ENCODE measurements at regions not wholly inside any gene's neighbourhood (a gene's known extent, or its start where the extent isn't known, plus 50 kb on each side); places are given as distances from the start of the nearest gene placed in this dataset.

- Histone ChIP-seq H3F3A (ENCODE audit: control insufficient read depth, insufficient read depth) (no peaks in the 10 kb centered on the region), H3K27me3 (ENCODE audit: control insufficient read depth, low read length) (peaks cover 18% of the 10 kb centered on the region), H3K9me3 (ENCODE audit: control insufficient read depth, insufficient read depth, low read length) (no peaks in the 10 kb centered on the region), H4K20me1 (ENCODE audit: control insufficient read depth, insufficient read depth, low read depth, low read length) (no peaks in the 10 kb centered on the region), H3K4me2 (ENCODE audit: low read length) (no peak overlapping the region), H3K4me1 (ENCODE audit: control insufficient read depth, low read length) (no peaks in the 10 kb centered on the region), H3K79me2 (ENCODE audit: control insufficient read depth, low read length) (no peaks in the 10 kb centered on the region), H3K36me3 (ENCODE audit: control insufficient read depth, low read length) (no peaks in the 10 kb centered on the region), H3K9me2 (replicated peaks; ENCODE audit: control insufficient read depth, low read length) (no peaks in the 10 kb centered on the region), H3K4me3 (ENCODE audit: low read length) (no peak overlapping the region), H3K27ac (ENCODE audit: low read depth, low read length) (no peak overlapping the region)
- no peak for TF ChIP-seq EZH2phosphoT487 (IDR thresholded peaks at IDR 0.05; ENCODE audit: borderline replicate concordance, low read length)
- no peak for TF ChIP-seq CTCF (IDR thresholded peaks at IDR 0.05; ENCODE audit: low read depth, low read length, poor library complexity, severe bottlenecking)
These were observed 126.5 kb upstream of the ITGA6 start for GRCh38 chr2:172300851-172301250.

GRCh38 chr2:172305066-172305465 is 122.3 kb upstream of the ITGA6 start:
- H3K4me3 ChIP-seq (ENCODE audit: low read length): no peak overlapping the region
- H3F3A ChIP-seq (ENCODE audit: control insufficient read depth, insufficient read depth): no peaks in the 10 kb centered on the region
- no peaks in the 10 kb centered on the region for H3K27me3 ChIP-seq (ENCODE audit: control insufficient read depth, low read length)
- TF ChIP-seq CTCF (IDR thresholded peaks at IDR 0.05; ENCODE audit: low read depth, low read length, poor library complexity, severe bottlenecking): no peak
- TF ChIP-seq EZH2phosphoT487 (IDR thresholded peaks at IDR 0.05; ENCODE audit: borderline replicate concordance, low read length): no peak
- H3K4me2 ChIP-seq (ENCODE audit: low read length): no peak overlapping the region
- H3K4me1 ChIP-seq (ENCODE audit: control insufficient read depth, low read length): no peaks in the 10 kb centered on the region
- no peaks in the 10 kb centered on the region for H3K79me2 ChIP-seq (ENCODE audit: control insufficient read depth, low read length)
- H3K9me2 ChIP-seq (replicated peaks; ENCODE audit: control insufficient read depth, low read length): no peaks in the 10 kb centered on the region
- H3K36me3 ChIP-seq (ENCODE audit: control insufficient read depth, low read length): no peaks in the 10 kb centered on the region
- H4K20me1 ChIP-seq (ENCODE audit: control insufficient read depth, insufficient read depth, low read depth, low read length): no peaks in the 10 kb centered on the region
- H3K27ac ChIP-seq (ENCODE audit: low read depth, low read length): no peak overlapping the region
- no peaks in the 10 kb centered on the region for H3K9me3 ChIP-seq (ENCODE audit: control insufficient read depth, insufficient read depth, low read length)

- H3F3A ChIP-seq (ENCODE audit: control insufficient read depth, insufficient read depth): no peaks in the 10 kb centered on the region
- no peak overlapping the region for H3K4me2 ChIP-seq (ENCODE audit: low read length)
- H3K9me2 ChIP-seq (replicated peaks; ENCODE audit: control insufficient read depth, low read length): no peaks in the 10 kb centered on the region
- H3K4me3 ChIP-seq (ENCODE audit: low read length): no peak overlapping the region
- H4K20me1 ChIP-seq (ENCODE audit: control insufficient read depth, insufficient read depth, low read depth, low read length): no peaks in the 10 kb centered on the region
- H3K36me3 ChIP-seq (ENCODE audit: control insufficient read depth, low read length): no peaks in the 10 kb centered on the region
- H3K9me3 ChIP-seq (ENCODE audit: control insufficient read depth, insufficient read depth, low read length): no peaks in the 10 kb centered on the region
- no peaks in the 10 kb centered on the region for H3K79me2 ChIP-seq (ENCODE audit: control insufficient read depth, low read length)
- no peak overlapping the region for H3K27ac ChIP-seq (ENCODE audit: low read depth, low read length)
- H3K4me1 ChIP-seq (ENCODE audit: control insufficient read depth, low read length): no peaks in the 10 kb centered on the region
- no peaks in the 10 kb centered on the region for H3K27me3 ChIP-seq (ENCODE audit: control insufficient read depth, low read length)
- no peak for TF ChIP-seq CTCF (IDR thresholded peaks at IDR 0.05; ENCODE audit: low read depth, low read length, poor library complexity, severe bottlenecking)
- TF ChIP-seq EZH2phosphoT487 (IDR thresholded peaks at IDR 0.05; ENCODE audit: borderline replicate concordance, low read length): no peak
These were observed 119.6 kb upstream of the ITGA6 start for GRCh38 chr2:172307800-172308199.
